ENCODE measurements at regions not wholly inside any gene's neighbourhood (a gene's known extent, or its start where the extent isn't known, plus 50 kb on each side); places are given as distances from the start of the nearest gene placed in this dataset.

DNA sequence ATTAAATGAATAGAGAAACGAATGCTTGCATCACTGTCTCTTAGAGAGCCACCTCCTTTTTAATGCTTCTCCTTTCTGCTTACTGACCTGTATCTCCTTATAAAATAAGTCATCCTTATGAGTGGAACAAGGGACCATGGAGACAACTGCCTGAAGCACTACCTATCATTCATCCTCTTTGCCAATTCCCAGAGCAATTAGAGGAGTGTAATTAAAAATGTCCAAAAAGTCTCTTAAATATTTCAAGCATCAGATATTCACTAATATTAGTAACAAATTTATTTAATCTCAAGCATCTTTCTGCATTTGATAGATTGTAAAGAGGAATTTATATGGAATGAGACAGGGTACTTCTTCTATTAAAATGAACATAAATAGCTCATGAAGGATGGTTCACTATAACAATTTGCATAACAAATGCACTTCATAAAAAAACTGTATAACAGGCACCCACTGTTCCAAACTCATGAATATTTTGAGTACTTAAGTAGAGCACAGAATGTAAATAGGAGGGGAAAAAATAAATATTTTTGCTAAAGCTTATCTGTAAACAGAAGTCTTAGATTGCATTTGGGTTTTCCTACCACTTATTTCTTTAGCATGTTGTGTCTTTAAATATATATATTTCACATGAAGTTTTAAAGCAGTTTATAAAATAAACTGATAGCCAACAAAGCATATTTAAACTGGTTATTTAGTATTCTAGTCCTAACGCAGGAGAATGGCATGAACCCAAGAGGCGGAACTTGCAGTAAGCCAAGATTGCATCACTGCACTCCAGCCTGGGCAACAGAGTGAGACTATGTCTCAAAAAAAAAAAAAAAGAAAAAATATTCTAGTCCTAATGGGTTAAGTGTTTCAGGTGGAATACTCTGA lies 269.3 kb downstream of the TBL1XR1 start:
- TF ChIP-seq, protein P1, sequence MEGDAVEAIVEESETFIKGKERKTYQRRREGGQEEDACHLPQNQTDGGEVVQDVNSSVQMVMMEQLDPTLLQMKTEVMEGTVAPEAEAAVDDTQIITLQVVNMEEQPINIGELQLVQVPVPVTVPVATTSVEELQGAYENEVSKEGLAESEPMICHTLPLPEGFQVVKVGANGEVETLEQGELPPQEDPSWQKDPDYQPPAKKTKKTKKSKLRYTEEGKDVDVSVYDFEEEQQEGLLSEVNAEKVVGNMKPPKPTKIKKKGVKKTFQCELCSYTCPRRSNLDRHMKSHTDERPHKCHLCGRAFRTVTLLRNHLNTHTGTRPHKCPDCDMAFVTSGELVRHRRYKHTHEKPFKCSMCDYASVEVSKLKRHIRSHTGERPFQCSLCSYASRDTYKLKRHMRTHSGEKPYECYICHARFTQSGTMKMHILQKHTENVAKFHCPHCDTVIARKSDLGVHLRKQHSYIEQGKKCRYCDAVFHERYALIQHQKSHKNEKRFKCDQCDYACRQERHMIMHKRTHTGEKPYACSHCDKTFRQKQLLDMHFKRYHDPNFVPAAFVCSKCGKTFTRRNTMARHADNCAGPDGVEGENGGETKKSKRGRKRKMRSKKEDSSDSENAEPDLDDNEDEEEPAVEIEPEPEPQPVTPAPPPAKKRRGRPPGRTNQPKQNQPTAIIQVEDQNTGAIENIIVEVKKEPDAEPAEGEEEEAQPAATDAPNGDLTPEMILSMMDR (IDR thresholded peaks at IDR 0.05), result no peak
- DNase-seq, result no peak
- H3K9me3 Mint-ChIP-seq, result no peaks in the 10 kb centered on the region
- H3K4me3 Mint-ChIP-seq, result no peak overlapping the region
- no peaks in the 10 kb centered on the region for H3K4me1 Mint-ChIP-seq (ENCODE audit: low read depth)
- H3K27me3 Mint-ChIP-seq (ENCODE audit: insufficient read depth), result peaks cover 8% of the 10 kb centered on the region
- H3K27ac Mint-ChIP-seq, result no peak overlapping the region
- H3K36me3 Mint-ChIP-seq (ENCODE audit: low read depth), result no peaks in the 10 kb centered on the region

DNA sequence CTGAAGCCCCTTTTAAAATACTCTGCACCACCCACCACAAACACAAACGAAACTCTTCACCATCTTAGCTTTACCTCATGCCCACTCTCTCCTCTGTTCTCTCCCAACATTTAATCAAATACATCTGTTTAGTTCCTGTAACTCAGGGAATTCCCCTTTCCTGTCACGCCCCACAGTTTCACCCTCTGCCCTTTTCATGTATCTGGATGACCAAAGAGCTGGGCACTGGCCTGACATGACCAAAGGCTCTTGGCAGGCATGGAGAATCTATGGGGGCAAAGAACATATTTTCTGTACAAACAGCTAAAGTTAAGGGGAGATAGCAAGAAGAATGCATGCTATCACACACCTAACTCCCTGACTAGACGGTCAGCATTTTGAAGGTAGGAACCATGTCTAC lies 270.0 kb downstream of the TBL1XR1 start:
- Mint-ChIP-seq H3K4me1 (ENCODE audit: low read depth) (no peaks in the 10 kb centered on the region), H3K9me3 (no peaks in the 10 kb centered on the region), H3K4me3 (no peak overlapping the region), H3K27ac (no peak overlapping the region), H3K27me3 (ENCODE audit: insufficient read depth) (peaks cover 7% of the 10 kb centered on the region), H3K36me3 (ENCODE audit: low read depth) (no peaks in the 10 kb centered on the region)
- TF ChIP-seq, protein P1 (IDR thresholded peaks at IDR 0.05), result no peak
- no peak for DNase-seq

- DNase-seq, result no peak
- Mint-ChIP-seq H3K27me3 (ENCODE audit: insufficient read depth) (peaks cover 8% of the 10 kb centered on the region), H3K36me3 (ENCODE audit: low read depth) (no peaks in the 10 kb centered on the region), H3K9me3 (no peaks in the 10 kb centered on the region), H3K27ac (no peak overlapping the region), H3K4me1 (ENCODE audit: low read depth) (no peaks in the 10 kb centered on the region), H3K4me3 (no peak overlapping the region)
- TF ChIP-seq, protein P1 (IDR thresholded peaks at IDR 0.05), result no peak
These were observed 270.6 kb downstream of the TBL1XR1 start for GRCh38 chr3:176926688-176927087.

GRCh38 chr3:176926034-176926433 lies 271.2 kb downstream of the TBL1XR1 start:
- Mint-ChIP-seq H3K4me1 (ENCODE audit: low read depth) (peaks cover under 1% of the 10 kb centered on the region; the same call in 1 of the 2 replicates), H3K36me3 (ENCODE audit: low read depth) (no peaks in the 10 kb centered on the region), H3K9me3 (no peaks in the 10 kb centered on the region), H3K4me3 (no peak overlapping the region), H3K27ac (no peak overlapping the region), H3K27me3 (ENCODE audit: insufficient read depth) (peaks cover 8% of the 10 kb centered on the region)
- TF ChIP-seq, protein P1 (IDR thresholded peaks at IDR 0.05), result no peak
- no peak for DNase-seq

GRCh38 chr3:176920766-176921160 lies 276.5 kb downstream of the TBL1XR1 start:
- H3K27me3 Mint-ChIP-seq (ENCODE audit: insufficient read depth), result peaks cover 6% of the 10 kb centered on the region
- H3K36me3 Mint-ChIP-seq (ENCODE audit: low read depth), result no peaks in the 10 kb centered on the region
- peak overlapping the region; percentile 55; the same call in 1 of the 2 replicates for H3K27ac Mint-ChIP-seq
- peaks cover 10% of the 10 kb centered on the region; the same call in 1 of the 2 replicates for H3K4me1 Mint-ChIP-seq (ENCODE audit: low read depth)
- DNase-seq, result no peak
- H3K4me3 Mint-ChIP-seq, result peak overlapping the region; percentile 50; the same call in 1 of the 2 replicates
- H3K9me3 Mint-ChIP-seq, result no peaks in the 10 kb centered on the region
- TF ChIP-seq, protein P1 (IDR thresholded peaks at IDR 0.05), result no peak
